GM12873 (cell line): ENCODE measurements at regions not wholly inside any gene's neighbourhood (a gene's known extent, or its start where the extent isn't known, plus 50 kb on each side); places are given as distances from the start of the nearest gene placed in this dataset.

Experiments used
- CTCF ChIP-seq: IDR thresholded peaks from 2 replicates; pipeline ENCODE4 v1.5.1; 2012; ENCODE audit warnings: low read depth, mild to moderate bottlenecking, moderate library complexity, low read length, control low read depth; ENCODE audit not compliant: insufficient read depth; ENCODE audit errors: missing control alignments

DNA sequence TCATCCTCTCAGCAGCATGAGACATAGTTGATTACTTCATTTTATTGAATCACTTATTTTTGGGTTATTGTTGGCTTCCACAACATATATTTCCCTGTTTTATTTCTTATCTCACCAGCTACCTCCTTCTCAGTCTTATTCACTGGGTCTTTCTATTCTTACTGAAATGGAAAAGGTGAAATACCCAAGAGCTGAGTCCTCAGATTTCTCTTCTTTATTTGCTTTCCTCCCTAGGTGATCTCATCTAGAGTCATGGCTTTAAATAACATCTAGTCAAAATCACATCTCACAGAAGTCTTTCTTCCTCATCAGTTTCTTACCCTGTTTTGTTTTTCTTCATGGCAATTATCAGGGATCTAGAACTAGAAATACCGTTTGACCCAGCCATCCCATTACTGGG is 105.0 kb upstream of the RBBP8 start:
- no peak for TF ChIP-seq CTCF

DNA sequence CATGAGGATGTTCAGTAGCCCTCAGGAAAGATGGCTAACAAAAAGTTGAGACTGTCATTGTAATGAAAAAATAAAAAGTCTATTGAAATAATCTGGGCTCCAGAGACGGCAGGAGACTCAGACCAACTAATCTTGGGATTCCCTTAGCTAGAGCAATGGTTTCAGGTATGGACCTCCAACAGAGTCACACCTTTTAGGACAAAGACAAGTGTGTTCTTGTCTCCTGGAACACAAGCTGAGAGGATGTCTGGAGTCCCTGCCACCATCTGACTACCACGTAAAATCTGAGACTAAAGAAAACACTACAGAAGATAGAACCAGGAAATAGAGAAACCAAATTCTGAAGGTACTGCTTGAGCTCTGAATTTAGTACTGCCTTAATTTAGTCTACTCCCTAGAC is 103.3 kb upstream of the RBBP8 start:
- TF ChIP-seq CTCF = no peak

GRCh38 chr18:22830511-22830910 is 102.6 kb upstream of the RBBP8 start:
- no peak for TF ChIP-seq CTCF

DNA sequence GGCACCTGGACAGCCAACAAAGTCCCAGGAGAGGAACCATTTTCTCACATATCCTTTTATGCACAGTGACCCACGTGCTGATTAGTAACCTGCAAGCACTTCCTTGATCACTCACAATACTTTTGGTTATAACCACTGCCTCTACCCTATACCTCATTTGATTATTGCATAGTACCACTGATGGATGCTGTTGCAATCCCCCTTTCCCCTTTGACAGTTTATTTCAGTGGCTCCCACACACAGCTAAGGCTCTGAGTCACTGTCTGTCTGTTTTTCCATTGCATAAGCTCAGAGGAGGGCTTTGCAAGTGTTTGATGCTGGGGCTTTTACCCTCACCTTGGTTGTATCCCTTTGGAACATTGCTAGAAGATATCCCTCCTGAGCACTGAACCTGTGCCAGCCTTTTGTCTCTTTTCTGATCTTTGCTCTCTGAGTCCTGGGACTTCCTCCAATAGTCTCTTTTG is 101.7 kb upstream of the RBBP8 start:
- no peak for TF ChIP-seq CTCF

DNA sequence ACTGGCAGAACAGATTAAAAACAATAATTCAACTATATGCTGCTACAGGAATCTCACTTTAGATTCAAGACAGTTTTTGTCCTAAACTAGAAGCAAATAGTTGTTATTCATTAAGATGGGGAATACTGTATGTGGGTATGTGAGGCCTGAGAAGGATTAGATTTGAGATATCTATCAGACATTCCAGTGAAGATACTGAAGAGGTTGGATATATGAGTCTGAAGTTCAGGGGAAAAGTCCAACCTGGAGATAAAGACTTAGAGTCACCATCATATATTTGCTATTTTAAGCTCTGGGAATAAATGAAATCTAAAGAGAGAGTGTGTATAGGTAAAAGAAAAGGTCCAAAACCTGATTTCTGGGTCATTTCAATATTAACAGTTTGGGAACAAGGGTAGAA is 96.2 kb upstream of the RBBP8 start:
- TF ChIP-seq CTCF = no peak

- no peak for TF ChIP-seq CTCF
Observed at GRCh38 chr18:22838221-22838620, 94.9 kb upstream of the RBBP8 start.

- no peak for TF ChIP-seq CTCF
Observed at GRCh38 chr18:22838639-22839277, 94.4 kb upstream of the RBBP8 start.

- TF ChIP-seq CTCF = no peak
Observed at GRCh38 chr18:22839340-22839821, 93.7 kb upstream of the RBBP8 start.
